ENCODE measurements at regions not wholly inside any gene's neighbourhood (a gene's known extent, or its start where the extent isn't known, plus 50 kb on each side); places are given as distances from the start of the nearest gene placed in this dataset.

DNA sequence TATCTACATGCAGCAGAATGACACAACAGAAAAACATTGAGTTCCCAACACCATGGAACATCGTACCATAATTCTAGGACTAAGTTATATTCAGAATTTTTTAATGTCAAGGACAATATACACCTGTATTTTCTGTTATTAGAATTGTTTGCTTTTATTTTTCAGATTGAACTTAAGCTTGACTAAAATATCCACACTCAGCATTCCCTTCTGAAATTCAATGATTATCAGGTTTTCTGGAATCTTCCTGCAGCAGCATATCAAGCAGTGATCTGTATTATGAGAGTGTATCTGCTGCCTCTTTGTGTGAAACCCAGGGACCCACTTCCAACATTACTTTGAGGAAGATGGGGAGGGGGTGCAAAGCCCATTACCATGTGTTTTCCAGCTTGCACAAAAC lies 578.6 kb upstream of the JAG1 start:
- in situ Hi-C loops (cut with MboI; ENCODE audit: low sequenced_read_pairs, unreplicated experiment), result loop anchor here (25.0 kb wide), 1 partner anchor 690 kb away; no protein-coding TSS in a partner anchor
- TF ChIP-seq, protein P1, sequence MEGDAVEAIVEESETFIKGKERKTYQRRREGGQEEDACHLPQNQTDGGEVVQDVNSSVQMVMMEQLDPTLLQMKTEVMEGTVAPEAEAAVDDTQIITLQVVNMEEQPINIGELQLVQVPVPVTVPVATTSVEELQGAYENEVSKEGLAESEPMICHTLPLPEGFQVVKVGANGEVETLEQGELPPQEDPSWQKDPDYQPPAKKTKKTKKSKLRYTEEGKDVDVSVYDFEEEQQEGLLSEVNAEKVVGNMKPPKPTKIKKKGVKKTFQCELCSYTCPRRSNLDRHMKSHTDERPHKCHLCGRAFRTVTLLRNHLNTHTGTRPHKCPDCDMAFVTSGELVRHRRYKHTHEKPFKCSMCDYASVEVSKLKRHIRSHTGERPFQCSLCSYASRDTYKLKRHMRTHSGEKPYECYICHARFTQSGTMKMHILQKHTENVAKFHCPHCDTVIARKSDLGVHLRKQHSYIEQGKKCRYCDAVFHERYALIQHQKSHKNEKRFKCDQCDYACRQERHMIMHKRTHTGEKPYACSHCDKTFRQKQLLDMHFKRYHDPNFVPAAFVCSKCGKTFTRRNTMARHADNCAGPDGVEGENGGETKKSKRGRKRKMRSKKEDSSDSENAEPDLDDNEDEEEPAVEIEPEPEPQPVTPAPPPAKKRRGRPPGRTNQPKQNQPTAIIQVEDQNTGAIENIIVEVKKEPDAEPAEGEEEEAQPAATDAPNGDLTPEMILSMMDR (IDR thresholded peaks at IDR 0.05; ENCODE audit: borderline replicate concordance, control extremely low read depth, extremely low read depth, insufficient read depth, missing control alignments), result no peak
- no peak for DNase-seq (ENCODE audit: low spot score)

- no peak for DNase-seq (ENCODE audit: low spot score)
- in situ Hi-C loops (cut with MboI; ENCODE audit: low sequenced_read_pairs, unreplicated experiment), result loop anchor here (25.0 kb wide), 1 partner anchor 693 kb away; no protein-coding TSS in a partner anchor
- TF ChIP-seq, protein P1 (IDR thresholded peaks at IDR 0.05; ENCODE audit: borderline replicate concordance, control extremely low read depth, extremely low read depth, insufficient read depth, missing control alignments), result no peak
These were observed 581.7 kb upstream of the JAG1 start for GRCh38 chr20:11255455-11255854.

GRCh38 chr20:11255860-11256259 lies 582.1 kb upstream of the JAG1 start:
- no peak for DNase-seq (ENCODE audit: low spot score)
- in situ Hi-C loops (cut with MboI; ENCODE audit: low sequenced_read_pairs, unreplicated experiment), result loop anchor here (25.0 kb wide), 1 partner anchor 694 kb away; no protein-coding TSS in a partner anchor

GRCh38 chr20:11260611-11261010 lies 586.8 kb upstream of the JAG1 start:
- in situ Hi-C loops (cut with MboI; ENCODE audit: low sequenced_read_pairs, unreplicated experiment), result loop anchor here (25.0 kb wide), 1 partner anchor 698 kb away; no protein-coding TSS in a partner anchor
- no peak for DNase-seq (ENCODE audit: low spot score)
- TF ChIP-seq, protein P1 (IDR thresholded peaks at IDR 0.05; ENCODE audit: borderline replicate concordance, control extremely low read depth, extremely low read depth, insufficient read depth, missing control alignments), result no peak

More at GRCh38 chr20:11255860-11256259, 582.1 kb upstream of the JAG1 start:
- TF ChIP-seq, protein P1 (IDR thresholded peaks at IDR 0.05; ENCODE audit: borderline replicate concordance, control extremely low read depth, extremely low read depth, insufficient read depth, missing control alignments), result no peak

- DNase-seq (ENCODE audit: low spot score), result no peak
- TF ChIP-seq, protein P1 (IDR thresholded peaks at IDR 0.05; ENCODE audit: borderline replicate concordance, control extremely low read depth, extremely low read depth, insufficient read depth, missing control alignments), result no peak
- in situ Hi-C loops (cut with MboI; ENCODE audit: low sequenced_read_pairs, unreplicated experiment), result loop anchor here (25.0 kb wide), 1 partner anchor 699 kb away; no protein-coding TSS in a partner anchor
These were observed 587.8 kb upstream of the JAG1 start for GRCh38 chr20:11261533-11262000.

DNA sequence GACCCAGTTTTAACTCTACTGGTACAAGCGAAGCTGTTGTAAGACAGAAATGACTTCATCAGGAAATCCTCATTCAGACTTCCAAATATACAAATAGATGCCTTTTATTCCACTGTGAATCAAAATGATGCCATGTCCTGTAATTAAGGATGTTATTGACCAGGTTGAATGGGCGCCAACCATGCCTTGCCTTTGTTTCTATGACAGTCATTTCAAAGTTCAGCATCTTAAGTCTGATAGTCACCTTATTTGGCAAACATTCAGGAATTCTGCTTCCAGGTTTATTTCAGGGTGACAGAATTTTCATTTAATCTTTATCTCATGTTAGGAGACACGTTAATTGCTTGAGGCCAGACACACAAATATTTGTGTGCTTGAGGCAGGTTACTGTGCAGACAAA lies 592.8 kb upstream of the JAG1 start:
- in situ Hi-C loops (cut with MboI; ENCODE audit: low sequenced_read_pairs, unreplicated experiment), result loop anchor here (25.0 kb wide), 1 partner anchor 704 kb away; no protein-coding TSS in a partner anchor
- TF ChIP-seq, protein P1 (IDR thresholded peaks at IDR 0.05; ENCODE audit: borderline replicate concordance, control extremely low read depth, extremely low read depth, insufficient read depth, missing control alignments), result no peak
- no peak for DNase-seq (ENCODE audit: low spot score)

Data from GM13976 (cell line).